Fibroblast of lung (primary cell): ENCODE measurements at regions not wholly inside any gene's neighbourhood (a gene's known extent, or its start where the extent isn't known, plus 50 kb on each side); places are given as distances from the start of the nearest gene placed in this dataset.
"Not testable (repeated sequence)": the region's sequence is repeated elsewhere in the genome, so short reads cannot be mapped to it uniquely, and the experiment has no call there.

Experiments
- DNase-seq, 2 donors: peaks; one replicate each; pipeline versions ENCODE4 v3.0.0 to v3.0.0-alpha.2; 2010; ENCODE audit warnings: low read depth in 2 of 2
- H2AFZ ChIP-seq: 2 replicates; pipeline ENCODE4 v1.5.1; 2012; ENCODE audit warnings: low read length, control low read depth, inconsistent platforms
- H3K27ac ChIP-seq: 2 replicates; pipeline ENCODE4 v1.5.1; 2011; ENCODE audit warnings: low read length, control low read depth; ENCODE audit not compliant: insufficient read depth
- H3K27me3 ChIP-seq: 2 replicates; pipeline ENCODE4 v1.5.1; 2011; ENCODE audit warnings: mild to moderate bottlenecking, low read length; ENCODE audit not compliant: control insufficient read depth, insufficient read depth
- H3K36me3 ChIP-seq: 2 replicates; pipeline ENCODE4 v1.5.1; 2011; ENCODE audit warnings: low read length; ENCODE audit not compliant: control insufficient read depth, insufficient read depth
- H3K4me1 ChIP-seq: 2 replicates; pipeline ENCODE4 v1.5.1; 2011; ENCODE audit warnings: low read length; ENCODE audit not compliant: control insufficient read depth, insufficient read depth; ENCODE audit errors: extremely low read depth
- H3K4me2 ChIP-seq: 2 replicates; pipeline ENCODE4 v1.5.1; 2011; ENCODE audit warnings: low read length, control low read depth; ENCODE audit not compliant: insufficient read depth; ENCODE audit errors: extremely low read depth
- H3K4me3 ChIP-seq, 4 experiments: fragments of 200-600 bp in 1 of 4; sonication (generic) in 1 of 4; replicated peaks in 1 of 4; 2 replicates each; pipeline ENCODE4 v1.5.1; 2011 to 2016; ENCODE audit warnings: low read length in 4 of 4, low read depth in 3 of 4, mild to moderate bottlenecking in 3 of 4, control low read depth in 2 of 4, inconsistent platforms in 1 of 4, mixed read lengths in 1 of 4; ENCODE audit not compliant: insufficient read depth in 1 of 4; ENCODE audit errors: control extremely low read depth in 1 of 4
- H3K79me2 ChIP-seq: 2 replicates; pipeline ENCODE4 v1.5.1; 2012; ENCODE audit warnings: mild to moderate bottlenecking, low read length, inconsistent platforms; ENCODE audit not compliant: control insufficient read depth, insufficient read depth
- H3K9ac ChIP-seq: 2 replicates; pipeline ENCODE4 v1.5.1; 2011; ENCODE audit warnings: mild to moderate bottlenecking, low read length, control low read depth; ENCODE audit not compliant: insufficient read depth
- H3K9me3 ChIP-seq: 2 replicates; pipeline ENCODE4 v1.5.1; 2012; ENCODE audit warnings: low read depth, low read length; ENCODE audit not compliant: control insufficient read depth, insufficient read depth
- H4K20me1 ChIP-seq: 2 replicates; pipeline ENCODE4 v1.5.1; 2011; ENCODE audit warnings: low read length; ENCODE audit not compliant: control insufficient read depth, insufficient read depth; ENCODE audit errors: extremely low read depth
- CTCF ChIP-seq, 2 donors: IDR thresholded peaks in 1 of 2; conservative IDR thresholded peaks in 1 of 2; 1 replicate in 1 of 2; 2 replicates in 1 of 2; pipeline ENCODE4 v1.5.1; 2011 to 2012; ENCODE audit warnings: low read length in 2 of 2, control low read depth in 1 of 2, inconsistent platforms in 1 of 2, low read depth in 1 of 2, mild to moderate bottlenecking in 1 of 2
- EZH2 ChIP-seq: IDR thresholded peaks from 2 replicates; pipeline ENCODE4 v1.5.1; 2012; ENCODE audit warnings: low read length, control low read depth, mild to moderate bottlenecking; ENCODE audit errors: missing control alignments

GRCh38 chr12:9509464-9510161 is 98.1 kb downstream of the KLRB1 start:
- Histone ChIP-seq H3K9me3 (no peaks in the 10 kb centered on the region), H3K4me3 (no peak overlapping the region), H3K4me2 (no peak overlapping the region), H3K27ac (no peak overlapping the region), H3K36me3 (no peaks in the 10 kb centered on the region), H2AFZ (no peak overlapping the region), H4K20me1 (no peaks in the 10 kb centered on the region), H3K9ac (no peak overlapping the region), H3K79me2 (no peaks in the 10 kb centered on the region), H3K27me3 (no peaks in the 10 kb centered on the region), H3K4me1 (no peaks in the 10 kb centered on the region)
- TF ChIP-seq EZH2 (no peak), CTCF (conservative IDR thresholded peaks at IDR 0.05 in 1 of 2, IDR thresholded peaks at IDR 0.05 in 1 of 2; ENCODE audit: low read depth in 1 of 2, low read length in 2 of 2) (no peak)
- DNase-seq, result peak in 1 of 2 donors; percentile 65

- Histone ChIP-seq H3K9me3 (no peaks in the 10 kb centered on the region), H3K27ac (no peak overlapping the region), H3K27me3 (no peaks in the 10 kb centered on the region), H3K9ac (no peak overlapping the region), H3K79me2 (no peaks in the 10 kb centered on the region), H2AFZ (no peak overlapping the region), H3K4me1 (no peaks in the 10 kb centered on the region), H3K4me2 (no peak overlapping the region), H3K36me3 (no peaks in the 10 kb centered on the region), H4K20me1 (no peaks in the 10 kb centered on the region), H3K4me3 (no peak overlapping the region)
- TF ChIP-seq CTCF (conservative IDR thresholded peaks at IDR 0.05 in 1 of 2, IDR thresholded peaks at IDR 0.05 in 1 of 2; ENCODE audit: low read depth in 1 of 2, low read length in 2 of 2) (no peak), EZH2 (no peak)
- DNase-seq, result no peak
Measured at GRCh38 chr12:9506746-9507145, 101.0 kb downstream of the KLRB1 start.

GRCh38 chr12:9503384-9503783 is 104.3 kb downstream of the KLRB1 start:
- DNase-seq, H3K79me2 ChIP-seq, H3K9ac ChIP-seq, H3K4me1 ChIP-seq, H3K27me3 ChIP-seq, H4K20me1 ChIP-seq, H3K4me2 ChIP-seq, H2AFZ ChIP-seq, H3K36me3 ChIP-seq, H3K4me3 ChIP-seq, H3K27ac ChIP-seq, H3K9me3 ChIP-seq: not testable (repeated sequence)

- H3K9me3 ChIP-seq, DNase-seq, H3K27ac ChIP-seq, H3K36me3 ChIP-seq, H3K27me3 ChIP-seq, H3K4me2 ChIP-seq, H3K79me2 ChIP-seq, H2AFZ ChIP-seq, H4K20me1 ChIP-seq, H3K4me1 ChIP-seq, H3K9ac ChIP-seq, H3K4me3 ChIP-seq: not testable (repeated sequence)
Measured at GRCh38 chr12:9502845-9503244, 104.9 kb downstream of the KLRB1 start.

GRCh38 chr12:9493325-9493724 is 114.4 kb downstream of the KLRB1 start:
- H3K9me3 ChIP-seq, H2AFZ ChIP-seq, H3K27ac ChIP-seq, H3K4me1 ChIP-seq, H3K9ac ChIP-seq, H3K4me3 ChIP-seq, H4K20me1 ChIP-seq, H3K4me2 ChIP-seq, H3K79me2 ChIP-seq, DNase-seq, H3K27me3 ChIP-seq, H3K36me3 ChIP-seq: not testable (repeated sequence)
